Breast epithelium (tissue), 4 donors: ENCODE measurements at regions not wholly inside any gene's neighbourhood (a gene's known extent, or its start where the extent isn't known, plus 50 kb on each side); places are given as distances from the start of the nearest gene placed in this dataset.

Experiments used
- DNase-seq, 2 donors: peaks; one replicate each; pipeline ENCODE4 v3.0.0-alpha.2; 2019; ENCODE audit warnings: low spot score in 2 of 2
- H3K27ac ChIP-seq, 2 donors: fragments of 200-600 bp; sonication (generic) in 1 of 2; one replicate each; pipeline ENCODE4 v1.5.1; 2016 to 2019; ENCODE audit warnings: mild to moderate bottlenecking in 1 of 2
- H3K27me3 ChIP-seq, 2 donors: fragments of 200-600 bp; sonication (generic) in 1 of 2; one replicate each; pipeline versions ENCODE4 v1.5.1 to v1.6.0; 2017 to 2019; ENCODE audit warnings: control low read depth in 1 of 2, mild to moderate bottlenecking in 1 of 2
- H3K36me3 ChIP-seq: fragments of 200-600 bp; one replicate; pipeline ENCODE4 v1.5.1; 2019
- H3K4me1 ChIP-seq, 2 donors: fragments of 200-600 bp; sonication (generic); one replicate each; pipeline ENCODE4 v1.5.1; 2016 to 2019; ENCODE audit warnings: control low read depth in 1 of 2
- H3K4me3 ChIP-seq, 3 donors: fragments of 200-600 bp; sonication (generic); 1 replicate in 2 of 3; 2 replicates in 1 of 3; pipeline ENCODE4 v1.5.1; 2016 to 2019; ENCODE audit warnings: mild to moderate bottlenecking in 3 of 3, moderate library complexity in 2 of 3
- H3K9me3 ChIP-seq, 2 donors: fragments of 200-600 bp; sonication (generic) in 1 of 2; one replicate each; pipeline ENCODE4 v1.5.1; 2016 to 2019; ENCODE audit warnings: control low read depth in 1 of 2
- CTCF ChIP-seq, 3 donors: fragments of 450-650 bp; IDR thresholded peaks; one replicate each; pipeline ENCODE4 v1.5.1; 2016 to 2017; ENCODE audit warnings: antibody characterized with exemption in 3 of 3, mild to moderate bottlenecking in 3 of 3, moderate library complexity in 3 of 3
- POLR2A ChIP-seq: fragments of 450-650 bp; IDR thresholded peaks from one replicate; pipeline ENCODE4 v1.6.1; 2016; ENCODE audit warnings: antibody characterized with exemption, mild to moderate bottlenecking, moderate library complexity
- POLR2AphosphoS5 ChIP-seq, 3 donors: sonication (generic); formaldehyde crosslinking; IDR thresholded peaks; one replicate each; pipeline ENCODE4 v1.6.1; 2017; ENCODE audit warnings: antibody characterized with exemption in 3 of 3
- intact Hi-C: fragments of 100-400 bp; cut with DNase I; formaldehyde crosslinking; loops from one replicate; pipeline ENCODE4 v1.15.1; 2023; ENCODE audit warnings: low total_unique reads

DNA sequence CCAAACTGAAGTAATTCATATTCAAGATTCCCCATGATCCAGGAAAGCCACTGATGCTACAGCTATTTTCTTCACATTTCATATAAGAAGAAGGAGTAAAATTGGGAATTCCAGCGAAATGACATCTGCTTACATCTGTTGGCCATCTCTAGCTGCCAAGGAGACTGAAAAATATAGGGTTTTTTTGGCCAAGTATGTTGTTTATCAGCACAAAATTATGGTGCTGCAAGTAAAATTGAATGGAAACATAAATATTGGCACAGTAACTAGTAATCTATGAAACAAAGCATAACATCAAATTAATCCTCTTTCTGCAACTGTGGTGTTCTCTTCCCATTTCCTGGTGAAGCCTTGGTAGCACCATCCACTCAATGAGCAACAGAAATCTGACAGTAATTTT lies 649.5 kb upstream of the ZNF804A start:
- no peaks in the 10 kb centered on the region for H3K4me1 ChIP-seq
- no peaks in the 10 kb centered on the region for H3K27me3 ChIP-seq
- no peak for DNase-seq
- H3K4me3 ChIP-seq, result no peak overlapping the region
- H3K36me3 ChIP-seq, result no peaks in the 10 kb centered on the region
- no peaks in the 10 kb centered on the region for H3K9me3 ChIP-seq
- no peak overlapping the region for H3K27ac ChIP-seq
- TF ChIP-seq POLR2A (no peak), CTCF (IDR thresholded peaks at IDR 0.05) (no peak), POLR2AphosphoS5 (IDR thresholded peaks at IDR 0.05) (no peak)
- intact Hi-C loops, result no loop called here

GRCh38 chr2:183950673-183951072 lies 647.7 kb upstream of the ZNF804A start:
- H3K27me3 ChIP-seq, result no peaks in the 10 kb centered on the region
- H3K4me3 ChIP-seq, result no peak overlapping the region
- no peaks in the 10 kb centered on the region for H3K9me3 ChIP-seq
- H3K27ac ChIP-seq, result no peak overlapping the region
- intact Hi-C loops, result no loop called here
- no peak for DNase-seq
- no peaks in the 10 kb centered on the region for H3K4me1 ChIP-seq
- no peaks in the 10 kb centered on the region for H3K36me3 ChIP-seq
- TF ChIP-seq POLR2A (no peak), POLR2AphosphoS5 (IDR thresholded peaks at IDR 0.05) (no peak), CTCF (IDR thresholded peaks at IDR 0.05) (no peak)

- H3K27me3 ChIP-seq, result no peaks in the 10 kb centered on the region
- DNase-seq, result no peak
- no peak overlapping the region for H3K4me3 ChIP-seq
- TF ChIP-seq CTCF (IDR thresholded peaks at IDR 0.05) (no peak), POLR2AphosphoS5 (IDR thresholded peaks at IDR 0.05) (no peak), POLR2A (no peak)
- no peak overlapping the region for H3K27ac ChIP-seq
- no peaks in the 10 kb centered on the region for H3K9me3 ChIP-seq
- intact Hi-C loops, result no loop called here
- H3K4me1 ChIP-seq, result no peaks in the 10 kb centered on the region
- H3K36me3 ChIP-seq, result no peaks in the 10 kb centered on the region
Observed at GRCh38 chr2:183951630-183952029, 646.7 kb upstream of the ZNF804A start.

DNA sequence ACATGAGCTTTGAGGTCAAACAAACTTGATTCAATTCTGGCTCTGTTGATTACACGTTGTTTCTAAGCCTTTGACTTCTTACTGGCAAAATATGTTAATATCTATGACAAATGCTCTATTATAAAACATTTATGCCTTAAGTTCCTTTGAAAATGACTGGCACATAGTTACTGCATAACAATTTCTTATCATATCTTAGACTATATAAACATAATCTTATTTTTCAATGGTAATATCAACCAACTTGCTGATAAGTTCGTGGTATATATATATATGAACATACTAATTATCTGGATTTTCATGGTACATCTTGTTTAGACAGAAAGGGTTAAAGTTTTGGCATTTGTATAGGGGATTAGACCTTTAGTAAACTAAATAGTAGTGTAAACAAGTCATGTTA lies 645.6 kb upstream of the ZNF804A start:
- Histone ChIP-seq H3K27ac (no peak overlapping the region), H3K27me3 (no peaks in the 10 kb centered on the region), H3K4me1 (no peaks in the 10 kb centered on the region), H3K4me3 (no peak overlapping the region), H3K36me3 (no peaks in the 10 kb centered on the region), H3K9me3 (no peaks in the 10 kb centered on the region)
- intact Hi-C loops, result no loop called here
- TF ChIP-seq CTCF (IDR thresholded peaks at IDR 0.05), result no peak
- TF ChIP-seq POLR2A, result no peak
- TF ChIP-seq POLR2AphosphoS5 (IDR thresholded peaks at IDR 0.05), result no peak
- DNase-seq, result no peak

DNA sequence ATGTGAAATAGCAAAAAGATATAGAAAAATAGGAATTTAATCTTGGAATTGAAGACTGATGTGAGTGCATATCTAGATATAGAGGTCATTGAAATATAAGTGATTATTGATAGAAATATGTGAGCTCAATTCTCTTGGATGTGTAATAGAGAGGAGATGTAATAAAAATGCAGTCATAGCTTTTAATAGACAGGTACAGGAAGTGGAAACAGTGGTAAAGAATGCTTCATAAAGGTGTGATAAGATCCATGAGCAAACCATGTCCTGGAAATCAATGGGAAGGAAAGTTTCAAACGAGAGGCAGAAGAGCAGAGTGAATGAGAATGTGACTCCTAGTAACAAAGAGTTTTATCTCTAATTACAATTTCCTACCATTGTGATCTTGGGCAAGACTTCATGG lies 634.7 kb upstream of the ZNF804A start:
- H3K4me3 ChIP-seq, result no peak overlapping the region
- H3K9me3 ChIP-seq, result no peaks in the 10 kb centered on the region
- H3K4me1 ChIP-seq, result no peaks in the 10 kb centered on the region
- TF ChIP-seq POLR2A, result no peak
- TF ChIP-seq CTCF (IDR thresholded peaks at IDR 0.05), result no peak
- no peak for TF ChIP-seq POLR2AphosphoS5 (IDR thresholded peaks at IDR 0.05)
- H3K36me3 ChIP-seq, result no peaks in the 10 kb centered on the region
- no peak overlapping the region for H3K27ac ChIP-seq
- no peaks in the 10 kb centered on the region for H3K27me3 ChIP-seq
- intact Hi-C loops, result no loop called here
- DNase-seq, result no peak
